MCF 10A (cell line): ENCODE measurements at regions not wholly inside any gene's neighbourhood (a gene's known extent, or its start where the extent isn't known, plus 50 kb on each side); places are given as distances from the start of the nearest gene placed in this dataset.

ENCODE experiments used
- BruUV-seq: library from RNA; stranded (reverse); fragments of 400-500 nt; replicated peaks from 2 replicates; lab custom pipeline; 2021; lab: Mats Ljungman, UMichigan
- CTCF ChIA-PET: fragments of 300-600 bp; sonication (Branson Sonifier 250); formaldehyde crosslinking; extraction: SDS; loops from one replicate; lab custom pipeline; 2021; ENCODE audit warnings: antibody characterized with exemption, inconsistent platforms; lab: Yijun Ruan, JAX
- POLR2A ChIA-PET: fragments of 300-600, 350-650 bp; sonication (Branson Sonifier 250); formaldehyde crosslinking; extraction: SDS; loops from one replicate; lab custom pipeline; 2020; ENCODE audit warnings: antibody characterized with exemption, inconsistent platforms; lab: Yijun Ruan, JAX
- DNase-seq: peaks from one replicate; pipeline ENCODE4 v3.0.0-alpha.2; 2018; ENCODE audit not compliant: unreplicated experiment
- H3K27ac Mint-ChIP-seq: one replicate; pipeline ENCODE4 v1.8.0; 2022; ENCODE audit warnings: mild to moderate bottlenecking, low read depth, mixed read lengths; ENCODE audit not compliant: unreplicated experiment
- H3K27me3 Mint-ChIP-seq: one replicate; pipeline ENCODE4 v1.8.0; 2022; ENCODE audit warnings: mixed read lengths; ENCODE audit not compliant: insufficient read depth, unreplicated experiment
- H3K36me3 Mint-ChIP-seq: one replicate; pipeline ENCODE4 v1.8.0; 2022; ENCODE audit warnings: mild to moderate bottlenecking, moderate library complexity, mixed read lengths; ENCODE audit not compliant: insufficient read depth, unreplicated experiment
- H3K4me1 Mint-ChIP-seq: one replicate; pipeline ENCODE4 v1.8.0; 2022; ENCODE audit warnings: mixed read lengths; ENCODE audit not compliant: insufficient read depth, unreplicated experiment
- H3K4me3 Mint-ChIP-seq: one replicate; pipeline ENCODE4 v1.8.0; 2022; ENCODE audit warnings: mild to moderate bottlenecking, moderate library complexity, mixed read lengths; ENCODE audit not compliant: unreplicated experiment
- H3K9me3 Mint-ChIP-seq: one replicate; pipeline ENCODE4 v1.8.0; 2022; ENCODE audit warnings: mixed read lengths; ENCODE audit not compliant: unreplicated experiment
- intact Hi-C: fragments of 100-400 bp; cut with micrococcal nuclease; formaldehyde crosslinking; loops from 2 replicates; pipeline ENCODE4 v1.14.1; 2022
- TF ChIP-seq, protein P1 (sequence below): fragments of 200-600 bp; IDR thresholded peaks from one replicate; pipeline ENCODE4 v1.8.0; 2022; ENCODE audit warnings: antibody characterized with exemption, mild to moderate bottlenecking; ENCODE audit not compliant: unreplicated experiment

- CTCF ChIA-PET: interaction anchor here (0.5 to 1.2 kb wide), 6 partner anchors 12 to 223 kb away, joined by 3 to 5 read pairs (median 3); no protein-coding TSS in a partner anchor
- POLR2A ChIA-PET: interaction anchor here (0.6 to 1.8 kb wide), 7 partner anchors 10 to 737 kb away, joined by 3 to 5 read pairs (median 3); no protein-coding TSS in a partner anchor
- peak overlapping the region; percentile 69 for H3K4me3 Mint-ChIP-seq
- peak; percentile 72 for DNase-seq
- no peaks in the 10 kb centered on the region for H3K27me3 Mint-ChIP-seq
- TF ChIP-seq, protein P1, sequence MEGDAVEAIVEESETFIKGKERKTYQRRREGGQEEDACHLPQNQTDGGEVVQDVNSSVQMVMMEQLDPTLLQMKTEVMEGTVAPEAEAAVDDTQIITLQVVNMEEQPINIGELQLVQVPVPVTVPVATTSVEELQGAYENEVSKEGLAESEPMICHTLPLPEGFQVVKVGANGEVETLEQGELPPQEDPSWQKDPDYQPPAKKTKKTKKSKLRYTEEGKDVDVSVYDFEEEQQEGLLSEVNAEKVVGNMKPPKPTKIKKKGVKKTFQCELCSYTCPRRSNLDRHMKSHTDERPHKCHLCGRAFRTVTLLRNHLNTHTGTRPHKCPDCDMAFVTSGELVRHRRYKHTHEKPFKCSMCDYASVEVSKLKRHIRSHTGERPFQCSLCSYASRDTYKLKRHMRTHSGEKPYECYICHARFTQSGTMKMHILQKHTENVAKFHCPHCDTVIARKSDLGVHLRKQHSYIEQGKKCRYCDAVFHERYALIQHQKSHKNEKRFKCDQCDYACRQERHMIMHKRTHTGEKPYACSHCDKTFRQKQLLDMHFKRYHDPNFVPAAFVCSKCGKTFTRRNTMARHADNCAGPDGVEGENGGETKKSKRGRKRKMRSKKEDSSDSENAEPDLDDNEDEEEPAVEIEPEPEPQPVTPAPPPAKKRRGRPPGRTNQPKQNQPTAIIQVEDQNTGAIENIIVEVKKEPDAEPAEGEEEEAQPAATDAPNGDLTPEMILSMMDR: no peak
- no peaks in the 10 kb centered on the region for H3K9me3 Mint-ChIP-seq
- BruUV-seq: no TSS peak
- H3K36me3 Mint-ChIP-seq: no peaks in the 10 kb centered on the region
- intact Hi-C loops: no loop called here
- peak overlapping the region; percentile 35 for H3K27ac Mint-ChIP-seq
- peaks cover 19% of the 10 kb centered on the region for H3K4me1 Mint-ChIP-seq
Observed at GRCh38 chr13:106349080-106349931, 186.2 kb downstream of the EFNB2 start.

- no peaks in the 10 kb centered on the region for H3K27me3 Mint-ChIP-seq
- peak; percentile 70 for DNase-seq
- POLR2A ChIA-PET: interaction anchor here (0.8 to 1.8 kb wide), 3 partner anchors 9 to 193 kb away, joined by 3 to 5 read pairs (median 4); no protein-coding TSS in a partner anchor
- H3K36me3 Mint-ChIP-seq: no peaks in the 10 kb centered on the region
- H3K27ac Mint-ChIP-seq: no peak overlapping the region
- intact Hi-C loops: no loop called here
- no peaks in the 10 kb centered on the region for H3K9me3 Mint-ChIP-seq
- peak overlapping the region; percentile 69 for H3K4me3 Mint-ChIP-seq
- TF ChIP-seq, protein P1: no peak
- H3K4me1 Mint-ChIP-seq: peaks cover 19% of the 10 kb centered on the region
- CTCF ChIA-PET: interaction anchor here (0.7 to 0.9 kb wide), 2 partner anchors 1487 to 1575 kb away, joined by 3 read pairs; no protein-coding TSS in a partner anchor
- no TSS peak for BruUV-seq
Observed at GRCh38 chr13:106348075-106348840, 187.2 kb downstream of the EFNB2 start.

- intact Hi-C loops: no loop called here
- no peaks in the 10 kb centered on the region for H3K27me3 Mint-ChIP-seq
- H3K9me3 Mint-ChIP-seq: peaks cover 13% of the 10 kb centered on the region
- H3K4me1 Mint-ChIP-seq: peaks cover 15% of the 10 kb centered on the region
- H3K4me3 Mint-ChIP-seq: no peak overlapping the region
- no peak overlapping the region for H3K27ac Mint-ChIP-seq
- DNase-seq: no peak
- TF ChIP-seq, protein P1: no peak
- BruUV-seq: no TSS peak
- POLR2A ChIA-PET: no interaction called here
- no peaks in the 10 kb centered on the region for H3K36me3 Mint-ChIP-seq
- CTCF ChIA-PET: interaction anchor here (0.6 to 1.2 kb wide), 2 partner anchors 30 to 156 kb away, joined by 3 read pairs; no protein-coding TSS in a partner anchor
Observed at GRCh38 chr13:106344342-106344741, 191.1 kb downstream of the EFNB2 start.
